HG03354 (cell line): ENCODE measurements at regions not wholly inside any gene's neighbourhood (a gene's known extent, or its start where the extent isn't known, plus 50 kb on each side); places are given as distances from the start of the nearest gene placed in this dataset.

Source experiments
- ATAC-seq: cut with Tn5 transposase; IDR thresholded peaks from one replicate; pipeline ENCODE4 v1.9.1; 2021; ENCODE audit warnings: mild to moderate bottlenecking; ENCODE audit not compliant: unreplicated experiment, poor library complexity, severe bottlenecking

GRCh38 chr6:67248077-67248476 is 1387.0 kb upstream of the ADGRB3 start:
- ATAC-seq = no peak

- ATAC-seq = no peak
These were observed 1391.0 kb upstream of the ADGRB3 start for GRCh38 chr6:67244037-67244436.

- no peak for ATAC-seq
These were observed 1397.8 kb upstream of the ADGRB3 start for GRCh38 chr6:67237277-67237676.

GRCh38 chr6:67231092-67231491 is 1404.0 kb upstream of the ADGRB3 start:
- ATAC-seq = no peak

GRCh38 chr6:67224989-67225388 is 1410.1 kb upstream of the ADGRB3 start:
- no peak for ATAC-seq

- no peak for ATAC-seq
These were observed 1413.9 kb upstream of the ADGRB3 start for GRCh38 chr6:67221226-67221625.

- ATAC-seq = no peak
These were observed 1415.7 kb upstream of the ADGRB3 start for GRCh38 chr6:67219346-67219745.

GRCh38 chr6:67212584-67212983 is 1422.5 kb upstream of the ADGRB3 start:
- ATAC-seq = no peak

GRCh38 chr6:67210450-67210849 is 1424.6 kb upstream of the ADGRB3 start:
- no peak for ATAC-seq

GRCh38 chr6:67201563-67201962 is 1433.5 kb upstream of the ADGRB3 start:
- ATAC-seq = no peak

GRCh38 chr6:67200626-67201403 is 1434.3 kb upstream of the ADGRB3 start:
- no peak for ATAC-seq

- ATAC-seq = no peak
These were observed 1435.7 kb upstream of the ADGRB3 start for GRCh38 chr6:67199425-67199824.

GRCh38 chr6:67190733-67191132 is 1444.3 kb upstream of the ADGRB3 start:
- ATAC-seq = no peak

- no peak for ATAC-seq
These were observed 1450.7 kb upstream of the ADGRB3 start for GRCh38 chr6:67184405-67184804.

GRCh38 chr6:67175101-67175500 is 1460.0 kb upstream of the ADGRB3 start:
- no peak for ATAC-seq

GRCh38 chr6:67165606-67166005 is 1458.6 kb upstream of the EYS start:
- ATAC-seq = no peak

- no peak for ATAC-seq
These were observed 1453.8 kb upstream of the EYS start for GRCh38 chr6:67160820-67161219.

- no peak for ATAC-seq
These were observed 1434.0 kb upstream of the EYS start for GRCh38 chr6:67141005-67141404.

GRCh38 chr6:67133973-67134372 is 1426.9 kb upstream of the EYS start:
- no peak for ATAC-seq

- ATAC-seq = no peak
These were observed 1424.8 kb upstream of the EYS start for GRCh38 chr6:67131827-67132226.

GRCh38 chr6:67129780-67130179 is 1422.8 kb upstream of the EYS start:
- no peak for ATAC-seq

GRCh38 chr6:67127041-67127440 is 1420.0 kb upstream of the EYS start:
- no peak for ATAC-seq
